ENCODE measurements at regions not wholly inside any gene's neighbourhood (a gene's known extent, or its start where the extent isn't known, plus 50 kb on each side); places are given as distances from the start of the nearest gene placed in this dataset.
"Not testable (repeated sequence)": the region's sequence is repeated elsewhere in the genome, so short reads cannot be mapped to it uniquely, and the experiment has no call there.

DNA sequence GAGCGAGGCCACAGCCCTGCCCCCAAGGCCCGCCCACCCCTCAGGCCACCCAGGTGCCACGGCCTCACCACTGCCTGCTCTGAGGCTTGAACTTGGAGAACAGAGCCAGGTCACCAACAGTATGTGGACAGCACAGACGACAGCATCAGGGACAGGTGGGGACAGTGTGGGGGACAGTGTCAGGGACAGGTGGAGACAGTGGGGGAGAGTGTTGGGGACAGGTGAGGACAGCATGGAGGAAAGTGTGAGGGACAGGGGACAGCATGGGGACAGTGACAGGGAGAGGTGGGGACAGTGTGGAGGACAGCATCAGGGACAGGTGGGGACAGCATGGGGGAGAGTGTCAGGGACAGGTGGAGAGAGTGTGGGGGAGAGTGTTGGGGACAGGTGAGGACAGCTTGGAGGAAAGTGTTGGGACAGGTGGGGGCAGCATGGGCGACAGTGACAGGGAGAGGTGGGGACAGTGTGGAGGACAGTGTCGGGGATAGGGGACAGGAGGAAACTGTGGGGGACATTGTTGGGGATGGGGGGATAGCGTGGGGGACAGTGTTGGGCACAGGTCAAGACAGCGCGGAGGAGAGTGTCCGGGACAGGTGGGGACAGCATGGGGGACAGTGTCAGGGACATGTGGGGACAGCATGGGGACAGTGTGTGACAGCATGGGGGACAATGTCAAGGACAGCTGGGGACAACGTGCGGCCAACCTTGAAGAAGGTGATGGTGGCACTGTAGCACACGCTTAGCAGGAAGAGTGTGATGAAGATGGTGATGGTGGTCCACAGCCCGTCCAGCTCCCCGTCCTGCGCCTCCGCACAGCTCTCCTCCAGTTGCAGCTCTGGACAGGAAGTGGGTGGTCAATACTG, 114.9 kb downstream of the TMEM121 start:
- no peak for DNase-seq

DNA sequence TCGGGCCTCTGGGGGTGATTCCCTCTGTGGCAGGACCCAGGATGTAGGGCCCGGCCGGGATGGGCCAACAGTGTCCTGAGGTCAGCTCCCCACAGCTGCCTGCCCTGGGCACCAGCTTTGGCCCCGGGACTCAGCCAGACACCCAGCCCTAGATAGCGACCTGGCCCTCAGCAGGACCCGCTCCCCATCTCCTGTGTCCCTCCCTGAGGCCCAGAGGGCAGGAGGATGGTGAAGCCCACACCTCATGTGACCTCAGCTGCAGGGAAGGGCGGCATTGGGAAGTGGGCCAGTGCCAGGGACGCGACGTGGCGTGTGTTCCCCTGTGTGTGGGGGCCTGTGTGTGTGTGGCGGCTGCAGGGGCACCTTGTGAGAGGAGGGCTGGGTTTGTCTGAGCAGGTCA, 115.6 kb downstream of the TMEM121 start:
- DNase-seq, result not testable (repeated sequence)

DNA sequence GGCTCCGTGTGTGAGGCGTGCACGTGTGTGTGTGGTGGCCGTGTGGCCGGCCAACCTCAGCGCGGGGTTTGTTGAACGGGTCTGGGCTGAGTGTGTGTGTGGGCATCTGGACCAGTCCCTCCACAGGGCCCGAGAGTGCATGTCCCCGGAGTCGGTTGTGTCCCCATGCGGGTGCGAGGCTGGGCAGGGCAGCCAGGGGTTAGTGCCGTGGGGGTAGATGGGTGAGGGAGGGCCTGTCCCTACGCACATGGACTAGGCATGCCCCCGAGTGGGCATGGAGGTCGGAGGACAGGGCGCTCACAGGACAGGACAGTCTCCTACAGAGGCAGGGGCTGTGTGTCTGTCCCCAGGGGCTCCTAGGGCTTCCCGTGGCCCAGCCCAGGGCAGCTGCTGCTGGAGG, 116.1 kb downstream of the TMEM121 start:
- DNase-seq, result not testable (repeated sequence)

DNA sequence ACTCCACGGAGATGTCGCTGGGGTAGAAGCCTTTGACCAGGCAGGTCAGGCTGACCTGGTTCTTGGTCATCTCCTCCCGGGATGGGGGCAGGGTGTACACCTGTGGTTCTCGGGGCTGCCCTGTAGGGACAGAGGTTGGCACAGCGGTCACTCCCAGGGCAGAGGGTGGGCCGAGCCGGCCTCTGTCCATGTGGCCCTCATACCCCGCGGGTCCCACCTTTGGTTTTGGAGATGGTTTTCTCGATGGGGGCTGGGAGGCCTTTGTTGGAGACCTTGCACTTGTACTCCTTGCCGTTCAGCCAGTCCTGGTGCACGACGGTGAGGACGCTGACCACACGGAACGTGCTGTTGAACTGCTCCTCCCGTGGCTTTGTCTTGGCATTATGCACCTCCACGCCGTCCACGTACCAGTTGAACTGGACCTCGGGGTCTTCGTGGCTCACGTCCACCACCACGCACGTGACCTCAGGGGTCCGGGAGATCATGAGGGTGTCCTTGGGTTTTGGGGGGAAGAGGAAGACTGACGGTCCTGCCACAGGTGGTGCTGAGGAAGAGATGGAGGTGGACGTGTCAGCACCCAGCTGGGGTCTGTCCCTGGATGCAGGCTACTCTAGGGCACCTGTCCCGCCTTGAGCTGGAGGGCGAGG, 117.1 kb downstream of the TMEM121 start:
- not testable (repeated sequence) for DNase-seq

DNA sequence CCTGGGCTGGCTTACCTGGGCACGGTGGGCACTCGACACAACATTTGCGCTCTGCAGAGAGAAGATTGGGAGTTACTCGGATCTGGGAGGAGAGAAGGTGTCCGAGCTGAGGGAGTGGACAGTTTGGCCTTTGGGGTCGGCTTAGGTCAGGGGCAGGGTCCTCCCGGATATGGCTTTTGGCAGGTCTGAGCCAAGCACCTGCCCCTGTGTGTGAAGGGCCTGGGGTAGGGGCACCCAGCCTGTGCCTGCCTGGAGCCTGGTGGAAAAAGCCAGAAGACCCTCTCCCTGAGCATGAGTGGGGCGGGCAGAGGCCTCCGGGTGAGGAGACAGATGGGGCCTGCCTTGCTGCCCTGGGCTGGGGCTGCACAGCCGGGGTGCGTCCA, 117.7 kb downstream of the TMEM121 start:
- not testable (repeated sequence) for DNase-seq

DNA sequence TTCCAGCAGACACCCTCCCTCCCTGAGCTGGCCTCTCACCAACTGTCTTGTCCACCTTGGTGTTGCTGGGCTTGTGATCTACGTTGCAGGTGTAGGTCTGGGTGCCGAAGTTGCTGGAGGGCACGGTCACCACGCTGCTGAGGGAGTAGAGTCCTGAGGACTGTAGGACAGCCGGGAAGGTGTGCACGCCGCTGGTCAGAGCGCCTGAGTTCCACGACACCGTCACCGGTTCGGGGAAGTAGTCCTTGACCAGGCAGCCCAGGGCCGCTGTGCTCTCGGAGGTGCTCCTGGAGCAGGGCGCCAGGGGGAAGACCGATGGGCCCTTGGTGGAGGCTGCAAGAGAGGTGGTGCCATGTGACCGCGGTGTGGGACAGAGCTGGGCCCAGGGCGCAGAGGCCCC, 118.1 kb downstream of the TMEM121 start:
- DNase-seq, result not testable (repeated sequence)

DNA sequence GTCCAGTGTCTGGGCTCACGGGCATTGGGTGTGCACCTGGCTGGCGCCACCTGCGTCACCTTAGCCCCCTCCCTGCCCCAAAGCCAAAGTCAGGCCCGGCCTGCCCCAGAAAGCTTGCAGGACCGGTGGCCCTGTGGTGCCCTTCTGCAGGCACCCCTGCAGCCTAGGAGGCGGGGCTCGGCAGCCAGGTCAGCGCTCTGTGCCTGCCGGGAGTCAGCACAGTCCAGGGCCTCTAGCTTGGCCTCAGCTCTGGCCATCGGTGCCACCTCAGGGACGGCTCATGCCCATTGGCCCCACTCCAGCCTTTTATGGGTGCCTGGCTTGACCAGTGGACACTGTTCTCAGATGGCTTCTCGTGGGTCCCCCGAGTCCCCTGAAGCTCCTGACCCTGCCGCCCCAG, 118.5 kb downstream of the TMEM121 start:
- not testable (repeated sequence) for DNase-seq

DNA sequence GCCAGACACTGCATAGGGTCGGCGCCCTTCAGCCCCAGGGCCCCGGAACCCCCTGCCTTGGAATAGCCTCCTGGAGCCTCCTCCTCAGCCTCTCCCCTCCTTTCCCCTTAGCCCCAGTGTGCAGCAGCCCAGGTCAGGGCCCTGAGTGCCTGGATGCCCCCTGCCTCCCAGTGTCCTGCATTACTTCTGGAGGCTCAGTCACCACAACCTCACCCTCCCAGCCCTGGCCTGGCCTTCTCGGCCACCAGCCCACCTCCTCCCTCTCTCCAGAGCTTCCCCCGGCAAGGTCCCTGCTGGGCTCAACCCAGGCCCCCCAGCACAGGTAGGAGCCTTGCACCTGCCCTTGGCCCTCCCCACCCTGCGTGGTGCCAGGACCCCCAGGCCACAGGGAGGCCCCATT, 119.0 kb downstream of the TMEM121 start:
- DNase-seq, result not testable (repeated sequence)

DNA sequence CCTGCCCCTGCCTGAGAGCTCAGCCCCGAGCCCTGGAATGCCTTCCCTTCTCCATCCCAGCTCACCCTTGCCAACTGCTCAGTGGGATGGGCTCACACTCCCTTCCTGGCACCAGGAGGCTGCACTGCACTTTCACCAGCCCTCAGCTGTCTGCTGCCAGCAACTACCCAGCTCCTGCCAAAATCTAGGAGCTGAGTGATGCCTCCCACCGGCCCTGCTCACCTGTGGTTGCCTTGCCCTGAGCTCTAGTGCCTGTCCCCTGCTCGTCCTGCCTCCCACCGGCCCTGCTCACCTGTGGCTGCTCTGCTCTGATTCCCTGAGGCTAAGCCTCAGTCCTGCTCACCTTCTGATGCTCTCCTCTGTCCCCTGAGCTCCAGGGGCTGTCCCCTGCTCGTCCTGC, 119.8 kb downstream of the TMEM121 start:
- no peak for DNase-seq

DNA sequence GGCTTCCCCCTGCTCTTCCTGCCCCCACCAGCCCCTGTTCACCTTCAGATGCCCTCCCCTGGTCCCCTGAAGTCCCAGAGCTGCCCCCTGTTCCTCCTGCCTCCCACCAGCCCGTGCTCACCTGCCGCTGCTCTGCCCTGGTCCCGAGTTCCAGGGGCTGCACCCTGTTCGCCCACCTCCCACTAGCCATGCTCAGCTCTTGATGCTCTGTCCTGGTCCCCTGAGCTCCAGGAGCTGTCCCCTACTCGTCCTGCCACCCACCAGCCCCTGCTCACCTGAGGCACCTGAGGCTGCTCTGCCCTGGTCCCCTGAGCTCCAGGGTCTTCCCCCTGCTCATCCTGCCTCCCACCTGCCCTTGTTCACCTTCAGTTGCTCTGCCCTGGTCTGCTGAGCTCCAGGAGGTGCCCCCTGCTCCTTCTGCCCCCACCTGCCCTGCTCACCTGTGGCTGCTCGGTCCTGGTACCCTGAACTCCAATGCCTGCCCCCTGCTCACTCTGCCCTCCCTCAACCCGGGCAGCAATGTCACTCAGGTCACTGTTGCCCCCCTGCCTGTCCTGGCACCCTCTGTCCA, 120.4 kb downstream of the TMEM121 start:
- DNase-seq, result not testable (repeated sequence)

DNA sequence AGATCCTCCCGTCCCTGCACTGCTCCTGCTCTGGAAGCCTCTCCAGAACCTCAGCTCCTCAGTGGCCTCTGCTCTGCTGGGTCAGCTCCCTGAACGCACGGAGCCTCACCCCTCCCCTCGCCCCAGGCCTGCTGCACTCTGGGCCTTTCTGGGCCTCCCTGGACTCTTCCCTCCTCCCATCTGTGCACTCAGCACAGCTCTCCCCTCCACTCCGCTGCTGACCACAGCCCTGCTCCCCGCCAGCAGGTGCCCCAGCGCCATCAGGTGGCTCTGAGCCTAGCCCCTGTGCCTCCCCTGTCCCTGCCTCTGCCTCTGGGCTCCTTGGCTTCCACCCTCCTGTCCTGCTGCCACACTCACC, 121.0 kb downstream of the TMEM121 start:
- DNase-seq, result not testable (repeated sequence)

DNA sequence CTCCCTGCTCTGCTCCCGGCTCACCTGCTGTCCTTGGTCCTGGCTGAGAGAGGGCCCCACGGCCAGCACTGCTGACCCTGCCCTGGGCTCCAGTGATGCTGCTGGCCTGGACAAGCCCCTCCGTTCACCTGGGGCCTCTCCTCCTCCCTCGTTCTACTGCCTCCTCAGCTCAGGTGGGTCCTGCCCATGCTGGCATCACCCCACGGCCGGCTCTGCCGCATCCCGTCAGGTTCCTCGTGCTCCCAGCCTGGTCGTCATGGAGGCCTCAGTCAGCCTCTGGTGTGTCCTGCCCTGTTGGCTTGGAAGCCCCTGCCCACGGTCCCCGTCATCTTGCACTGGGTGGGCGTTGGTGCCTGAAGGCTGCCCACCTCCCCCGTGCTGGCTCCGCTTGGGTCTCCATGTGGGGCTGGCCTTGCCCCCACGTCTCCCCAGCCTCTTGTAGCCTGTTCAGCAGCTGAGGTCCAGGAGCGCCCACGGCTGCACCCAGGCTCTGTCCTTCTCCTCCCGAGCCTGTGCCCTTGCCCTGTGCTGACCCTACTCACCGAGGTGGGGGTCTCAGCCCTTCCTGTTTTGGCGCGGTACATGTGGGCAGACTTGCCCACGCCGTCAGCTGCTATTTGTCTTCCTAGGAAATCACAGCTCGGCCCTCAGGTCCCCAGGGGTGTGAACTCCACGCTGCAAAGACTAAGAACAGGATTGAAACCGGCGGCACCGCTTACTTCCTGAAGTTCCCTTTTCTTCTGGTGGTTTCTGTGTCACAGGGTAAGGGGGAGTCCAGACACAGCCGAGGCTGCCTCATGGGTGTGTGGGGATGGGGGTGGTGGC, 121.6 kb downstream of the TMEM121 start:
- no peak for DNase-seq

DNA sequence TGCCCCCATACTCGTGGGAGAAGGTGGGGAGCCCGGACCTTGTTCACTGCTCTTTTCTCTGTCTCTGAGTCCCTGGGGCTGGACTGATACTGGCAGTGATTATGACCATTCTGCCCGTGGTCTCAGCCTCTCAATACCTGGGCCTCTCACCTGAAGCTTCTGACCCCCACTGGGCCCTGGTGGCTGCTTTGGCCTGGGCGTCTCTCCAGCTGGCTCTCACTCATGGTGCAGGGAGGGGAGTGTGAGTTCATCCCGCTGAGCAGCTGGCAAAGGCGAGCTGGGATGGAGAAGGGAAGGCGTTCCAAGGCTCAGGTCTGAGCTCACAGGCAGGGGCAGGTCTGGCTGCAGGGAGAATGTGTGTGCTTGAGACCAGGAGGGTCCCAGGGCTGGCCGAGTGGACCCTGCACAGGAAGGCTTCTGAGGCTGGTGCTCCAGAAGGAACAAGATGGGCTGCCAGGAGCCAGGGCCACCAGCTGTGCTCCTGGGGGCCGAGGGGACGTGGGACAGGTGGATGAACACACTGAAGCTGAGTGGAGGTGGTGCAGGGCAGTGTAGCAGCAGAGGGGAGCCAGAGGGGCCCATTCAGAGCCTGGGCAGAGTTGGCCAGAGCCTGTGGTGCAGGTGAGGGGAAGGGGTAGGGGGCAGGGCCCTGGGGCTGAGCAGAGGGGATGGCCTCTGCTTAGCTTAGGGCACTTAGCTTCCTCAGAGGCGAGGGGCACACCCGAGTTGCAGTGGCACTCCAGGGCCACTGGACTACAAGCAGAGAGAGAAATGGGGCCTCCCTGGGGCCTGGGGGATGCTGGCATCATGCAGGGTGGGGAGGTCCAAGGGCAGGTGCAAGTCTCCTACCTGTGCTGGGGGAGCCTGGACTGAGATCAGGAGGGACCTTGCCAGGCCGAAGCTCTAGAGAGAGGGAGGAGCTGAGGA, 122.5 kb downstream of the TMEM121 start:
- DNase-seq, result not testable (repeated sequence)

DNA sequence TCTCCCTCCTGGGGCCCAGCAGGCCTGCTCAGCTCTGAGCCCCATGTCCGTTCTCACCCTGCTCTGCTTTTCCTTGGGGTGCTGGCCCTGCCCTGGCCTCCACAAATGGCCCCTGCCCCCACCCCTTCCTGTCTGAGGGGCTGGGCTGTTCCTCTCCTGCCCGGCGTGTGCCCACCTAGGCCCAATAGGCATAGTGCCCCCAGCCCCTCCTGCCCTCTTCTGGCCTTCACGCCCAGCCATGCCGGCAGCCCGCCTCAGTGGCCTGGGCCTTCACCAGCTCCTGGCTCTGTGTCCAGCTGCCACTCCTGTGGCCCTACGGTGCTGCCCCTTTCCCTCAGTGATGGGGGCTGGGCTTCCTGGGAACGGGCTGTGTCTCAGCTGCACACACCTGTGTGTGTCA, 125.9 kb downstream of the TMEM121 start:
- DNase-seq, result not testable (repeated sequence)

DNA sequence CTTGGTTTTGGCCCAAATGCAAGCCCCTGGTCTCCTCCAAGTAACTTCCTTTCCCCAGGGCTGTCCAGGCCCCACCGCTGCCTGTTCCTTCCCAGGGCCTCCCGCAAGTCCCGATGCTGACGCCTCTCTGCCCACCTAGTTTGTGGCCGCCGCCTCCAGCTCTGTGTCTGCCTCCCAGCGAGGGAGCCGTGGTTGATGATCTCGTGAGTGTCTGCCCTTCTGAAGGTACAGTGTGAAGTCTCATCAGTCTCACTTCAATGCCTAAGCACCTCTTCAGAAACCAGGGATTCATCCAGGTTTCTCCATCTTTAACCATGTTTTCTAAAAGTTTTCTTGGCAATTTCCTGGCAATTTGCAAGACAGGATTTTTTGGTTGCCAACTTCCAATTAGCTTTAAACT, 127.5 kb downstream of the TMEM121 start:
- not testable (repeated sequence) for DNase-seq

DNA sequence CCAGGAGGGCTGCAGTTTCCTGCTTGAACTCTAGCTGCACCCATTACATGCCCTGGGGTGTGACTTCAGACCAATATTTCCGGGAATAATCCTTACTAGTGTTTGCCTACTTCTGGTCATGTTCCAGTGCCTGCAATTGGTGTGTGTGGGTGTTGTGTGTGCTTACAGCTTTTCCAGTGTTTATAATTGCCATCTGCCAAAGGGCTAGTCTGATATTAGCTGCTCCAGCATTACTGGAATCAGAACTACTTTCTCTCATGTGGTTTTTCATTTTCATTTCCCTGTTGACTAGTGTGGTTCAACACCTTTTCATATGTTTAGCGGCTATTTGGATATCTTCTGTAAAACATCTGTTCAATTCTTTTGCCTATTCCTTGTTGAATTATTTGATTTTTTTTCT, 132.9 kb downstream of the TMEM121 start:
- DNase-seq, result not testable (repeated sequence)

DNA sequence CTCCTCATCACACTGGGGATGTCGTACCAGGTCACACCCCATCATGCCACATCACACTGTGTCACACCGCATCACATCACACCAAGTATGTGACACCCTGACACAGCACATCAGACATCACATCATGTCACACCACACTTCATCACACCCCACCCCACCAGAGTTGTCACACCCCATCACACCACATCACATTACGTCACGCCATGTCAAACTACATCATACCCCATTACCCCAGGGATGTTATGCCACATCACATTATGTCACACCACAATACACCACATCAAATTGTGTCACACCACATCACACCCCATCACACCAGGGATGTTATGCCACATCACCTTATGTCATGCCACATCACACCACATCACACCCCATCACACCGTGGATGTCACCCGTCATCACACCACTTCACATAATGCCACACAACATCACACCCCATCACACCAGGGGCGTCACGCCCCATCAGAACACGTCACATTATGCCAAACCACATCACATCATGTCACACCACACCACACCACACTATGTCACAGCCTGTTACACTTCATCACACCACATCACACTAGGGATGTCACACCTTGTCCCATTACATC, 133.6 kb downstream of the TMEM121 start:
- DNase-seq, result no peak

DNA sequence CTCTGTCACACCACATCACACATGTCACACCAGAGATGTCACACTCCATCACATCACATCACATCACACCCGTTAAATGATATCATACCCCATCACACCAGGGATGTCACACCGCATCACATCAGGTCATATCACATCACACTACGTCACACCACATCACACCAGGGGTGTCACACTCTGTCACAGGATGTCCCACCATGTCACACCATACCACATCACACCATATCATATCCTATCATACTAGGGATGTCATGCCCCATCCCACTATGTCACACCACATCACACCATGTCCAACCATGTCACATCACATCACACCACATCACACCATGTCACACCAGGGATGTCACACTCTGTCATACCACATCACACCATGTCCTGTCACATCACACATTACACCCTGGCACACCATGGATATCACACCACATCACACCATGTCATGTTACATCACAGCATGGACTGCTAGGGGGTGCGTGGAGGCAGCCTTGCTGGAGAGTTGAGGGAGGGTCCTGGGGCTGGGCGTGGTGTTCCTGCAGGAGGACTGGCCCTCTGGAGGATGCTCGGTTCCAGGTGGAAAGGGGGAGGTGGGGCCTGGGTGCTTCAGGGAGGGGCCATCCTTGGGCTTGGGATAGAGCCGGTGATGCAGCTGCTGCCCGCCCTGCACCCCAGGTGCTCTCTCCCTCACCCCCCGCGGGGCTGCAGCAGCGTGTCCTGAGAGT, 134.6 kb downstream of the TMEM121 start:
- DNase-seq, result no peak

DNA sequence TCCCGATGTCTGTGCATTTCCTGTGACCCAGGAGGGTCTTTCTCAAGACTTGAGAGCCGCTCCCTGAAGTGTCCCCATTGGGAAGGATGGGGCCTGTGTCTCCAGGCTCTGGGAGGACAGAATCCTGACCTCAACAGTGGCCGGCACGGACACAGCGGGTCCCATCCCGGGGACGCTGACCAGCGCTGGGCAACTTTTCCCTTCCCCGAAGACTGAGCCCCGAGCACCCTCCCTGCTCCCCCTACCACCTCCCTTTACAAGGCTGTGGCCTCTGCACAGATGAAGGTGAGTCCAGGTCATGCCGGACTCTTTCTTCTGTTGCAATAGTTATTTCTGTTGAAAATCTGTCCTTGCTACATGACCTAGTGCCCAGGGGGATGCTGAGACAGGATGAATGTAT, 135.7 kb downstream of the TMEM121 start:
- not testable (repeated sequence) for DNase-seq

DNA sequence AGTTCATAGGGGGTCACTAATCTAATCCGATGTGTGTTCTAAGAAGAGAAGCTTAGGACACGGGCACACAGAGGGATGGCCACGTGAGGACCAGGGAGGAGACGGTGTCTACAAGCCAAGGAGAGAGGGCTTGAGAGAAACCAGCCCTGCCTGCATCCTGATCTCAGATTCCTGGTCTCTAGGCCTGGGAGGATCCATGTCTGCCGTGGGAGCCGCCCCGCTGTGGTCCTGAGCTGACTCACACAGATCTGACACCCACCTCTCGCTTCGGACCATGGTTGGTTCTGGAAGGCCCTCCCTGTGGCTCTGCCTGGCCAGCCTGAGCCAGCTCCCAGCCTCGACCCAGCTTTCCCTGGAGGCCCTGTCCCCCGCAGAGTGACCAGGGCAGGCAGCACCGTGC, 136.2 kb downstream of the TMEM121 start:
- DNase-seq, result not testable (repeated sequence)

DNA sequence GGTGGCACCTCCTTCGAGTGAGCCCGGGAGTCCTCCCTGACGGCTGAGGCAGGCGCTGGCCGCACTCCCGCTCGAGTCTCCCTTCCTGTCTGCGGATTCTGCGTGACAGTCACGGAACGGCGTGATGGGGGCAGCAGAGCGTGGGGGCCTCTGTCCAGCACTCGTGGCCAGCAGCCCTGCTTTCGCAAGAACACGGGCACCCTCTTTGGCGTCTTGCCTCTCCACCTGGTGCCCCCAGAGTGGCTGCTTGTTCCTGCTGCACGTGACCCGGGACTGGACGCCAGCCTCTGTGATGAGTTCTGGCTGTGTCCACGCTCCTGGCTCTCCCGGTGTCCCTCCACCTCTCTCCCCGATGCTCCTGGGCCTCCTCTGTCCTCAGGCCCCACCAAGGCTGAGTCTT, 136.9 kb downstream of the TMEM121 start:
- not testable (repeated sequence) for DNase-seq

Data from NCI-H1436 treated with DMSO at 0.1 percent for 48 hours (cell line).